Amniotic epithelial cell (primary cell): ENCODE measurements at regions not wholly inside any gene's neighbourhood (a gene's known extent, or its start where the extent isn't known, plus 50 kb on each side); places are given as distances from the start of the nearest gene placed in this dataset.
A peak's percentile ranks its signal among the peaks of the same experiment; 100 is the strongest.
"Not testable (repeated sequence)": the region's sequence is repeated elsewhere in the genome, so short reads cannot be mapped to it uniquely, and the experiment has no call there.

Experiments used
- DNase-seq: peaks from one replicate; pipeline ENCODE4 v3.0.0-alpha.2; 2010; ENCODE audit warnings: low read depth

DNA sequence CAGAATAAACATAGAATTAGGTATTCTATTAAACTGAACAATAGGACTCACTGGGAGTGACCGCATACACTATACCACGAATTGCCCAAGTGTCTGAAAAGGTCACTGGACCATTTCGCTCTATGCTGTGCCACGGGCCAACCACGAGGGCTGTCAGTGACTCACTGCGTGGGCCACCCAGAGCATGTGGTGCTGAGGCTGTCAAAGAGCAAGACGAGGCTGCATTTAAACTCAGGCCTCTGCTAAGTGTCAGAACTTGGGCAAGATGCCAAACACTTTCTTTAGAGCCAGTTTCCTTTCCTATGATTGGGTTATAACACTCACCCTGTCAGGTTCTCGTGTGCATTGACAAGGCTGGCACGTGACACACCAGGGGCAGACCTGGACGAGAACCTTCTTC is 97.5 kb downstream of the SH3YL1 start:
- no peak for DNase-seq

DNA sequence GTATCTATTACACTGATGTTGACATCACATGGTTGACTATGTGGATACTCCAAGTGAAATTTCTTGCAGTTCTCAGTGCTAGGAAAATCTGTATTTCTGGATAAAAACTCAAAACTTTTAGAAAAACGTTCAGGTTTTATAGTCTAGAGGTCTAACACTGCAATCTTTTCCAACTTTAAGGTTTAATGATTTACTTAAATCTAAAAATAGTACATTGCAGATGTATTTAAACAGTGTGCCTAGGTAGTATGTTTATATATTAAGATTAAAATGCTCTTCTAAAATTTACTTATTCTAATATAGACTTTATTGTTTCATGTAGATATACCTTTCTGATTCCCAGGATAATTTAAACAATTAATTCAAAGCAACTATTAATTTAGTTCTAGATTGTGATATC is 98.3 kb downstream of the SH3YL1 start:
- no peak for DNase-seq

DNA sequence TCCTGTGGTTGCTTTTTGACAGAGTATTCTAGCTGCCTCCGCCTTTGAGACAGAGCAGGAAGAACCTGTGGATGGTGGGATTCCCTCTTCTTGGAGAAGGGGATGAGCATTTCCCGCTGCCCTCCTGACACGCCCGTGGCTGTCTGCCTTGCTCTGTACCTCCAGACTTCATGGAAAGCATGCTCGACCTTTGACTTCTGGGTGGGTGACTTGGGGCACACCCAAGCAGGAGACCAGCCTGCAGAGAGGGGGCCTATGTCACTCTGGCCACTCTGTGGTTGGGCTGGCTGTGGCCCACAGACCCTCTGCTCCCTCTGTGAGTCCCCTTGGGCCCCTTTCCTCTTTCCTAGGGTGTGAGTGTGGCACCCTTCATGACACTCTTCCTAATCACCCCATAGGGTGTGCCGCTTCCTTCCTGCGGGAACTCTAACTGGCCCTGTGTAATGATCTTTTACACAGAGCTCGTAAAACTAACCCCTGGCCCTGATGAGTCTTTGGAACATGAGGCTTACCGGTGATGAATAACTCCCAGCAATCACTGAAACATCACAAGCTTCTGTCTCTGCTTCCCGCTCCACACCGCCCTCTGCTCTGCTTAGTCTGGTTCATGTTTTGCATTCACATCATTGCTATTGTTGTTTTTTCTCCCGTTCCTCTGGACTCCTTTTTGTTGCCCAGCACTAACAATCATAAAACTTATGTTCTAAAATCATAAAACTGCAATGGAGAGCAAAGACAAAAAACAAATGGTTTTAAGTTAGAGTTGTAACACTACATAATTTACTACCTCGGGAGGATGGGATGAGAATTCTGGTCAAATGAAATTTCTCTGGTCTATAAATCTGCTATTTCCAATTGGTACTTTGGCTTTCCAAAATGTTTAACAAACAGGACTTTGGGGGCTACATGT is 101.1 kb downstream of the SH3YL1 start:
- no peak for DNase-seq

DNA sequence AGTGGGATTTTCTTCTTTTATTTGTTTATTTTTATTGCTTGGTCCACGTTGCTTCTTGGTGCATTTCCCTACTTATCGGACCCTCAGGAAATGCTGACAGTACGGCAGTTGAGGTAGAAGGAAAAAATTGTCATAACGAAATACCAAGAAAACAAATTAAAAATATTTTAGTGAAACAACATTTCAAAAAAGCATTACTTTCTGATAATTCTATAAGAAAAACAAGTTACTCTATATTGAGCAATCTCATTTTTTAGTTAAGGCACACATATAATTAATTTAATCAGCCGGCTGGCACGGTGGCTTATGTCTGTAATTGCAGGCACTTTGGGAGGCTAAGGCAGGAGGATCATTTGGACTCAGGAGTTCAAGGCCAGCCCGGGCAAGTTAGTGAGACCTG is 102.1 kb downstream of the SH3YL1 start:
- DNase-seq, result no peak

DNA sequence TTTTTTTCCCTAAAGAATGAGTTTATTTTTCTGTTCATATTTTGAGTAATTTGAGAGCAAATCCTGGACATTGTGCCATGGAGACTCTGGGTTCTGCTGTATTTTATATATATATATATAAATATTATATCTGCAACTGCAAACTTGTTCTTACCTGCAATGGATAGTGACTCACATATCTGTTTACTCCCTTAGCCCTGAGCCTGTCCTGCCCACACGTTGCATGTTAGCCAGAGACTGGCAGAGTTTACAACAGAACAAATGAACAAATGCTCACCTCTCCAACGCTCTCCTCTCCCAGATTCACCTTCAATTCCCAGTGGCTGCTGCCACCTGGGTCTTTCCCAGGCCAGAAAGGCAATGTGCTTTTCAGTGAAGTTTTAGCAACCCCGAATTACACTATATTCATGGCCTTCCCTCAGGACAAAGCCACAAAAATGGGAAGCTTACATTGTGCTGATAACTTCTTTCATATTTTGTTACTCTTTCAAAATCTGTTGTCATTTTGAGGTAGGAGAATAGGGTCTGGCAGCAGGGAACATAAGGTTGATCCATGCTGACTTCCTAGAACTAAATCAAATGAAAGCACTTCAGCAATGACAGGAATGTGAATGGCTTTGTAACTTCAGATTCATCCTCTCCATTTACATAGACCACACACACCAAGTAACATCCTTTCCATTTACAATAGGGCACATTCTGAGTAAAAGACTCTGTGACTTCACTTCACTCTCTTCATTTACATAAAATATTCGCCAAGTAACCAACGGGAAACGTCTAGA is 105.4 kb upstream of the FAM110C start:
- DNase-seq, result no peak

DNA sequence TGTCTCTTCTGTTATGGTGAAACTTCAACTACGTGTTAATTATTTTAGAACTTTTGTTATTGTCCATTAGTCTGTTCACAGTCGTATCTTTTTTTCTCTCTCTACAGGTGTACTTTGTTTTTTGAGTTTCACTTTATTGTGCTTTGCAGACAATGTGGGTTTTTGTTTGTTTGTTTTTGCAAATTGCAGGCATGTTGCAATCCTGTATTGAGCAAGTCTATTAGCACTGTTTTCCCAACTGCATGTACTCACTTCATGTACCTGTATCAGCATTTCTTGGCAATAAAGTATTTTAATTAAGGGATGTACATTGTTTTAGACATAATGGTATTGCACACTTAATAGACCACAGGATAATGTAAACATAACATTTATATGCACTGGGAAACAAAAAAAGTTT is 99.1 kb upstream of the FAM110C start:
- no peak for DNase-seq

DNA sequence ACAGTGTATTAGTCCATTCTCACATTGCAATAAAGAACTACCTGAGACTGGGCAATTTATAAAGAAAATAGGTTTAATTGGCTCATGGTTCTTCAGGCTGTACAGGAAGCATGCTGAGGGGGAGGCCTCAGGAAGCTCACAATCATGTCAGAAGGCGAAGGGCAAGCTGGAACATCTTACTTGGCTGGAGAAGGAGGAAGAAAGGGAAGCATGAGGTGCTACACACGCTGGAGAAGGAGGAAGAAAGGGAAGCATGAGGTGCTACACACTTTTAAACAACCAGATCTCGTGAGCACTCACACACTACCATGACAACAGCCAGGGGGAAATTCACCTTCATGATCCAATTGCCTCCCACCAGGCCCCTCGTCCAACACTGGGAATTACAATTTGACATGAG is 95.3 kb upstream of the FAM110C start:
- no peak for DNase-seq

DNA sequence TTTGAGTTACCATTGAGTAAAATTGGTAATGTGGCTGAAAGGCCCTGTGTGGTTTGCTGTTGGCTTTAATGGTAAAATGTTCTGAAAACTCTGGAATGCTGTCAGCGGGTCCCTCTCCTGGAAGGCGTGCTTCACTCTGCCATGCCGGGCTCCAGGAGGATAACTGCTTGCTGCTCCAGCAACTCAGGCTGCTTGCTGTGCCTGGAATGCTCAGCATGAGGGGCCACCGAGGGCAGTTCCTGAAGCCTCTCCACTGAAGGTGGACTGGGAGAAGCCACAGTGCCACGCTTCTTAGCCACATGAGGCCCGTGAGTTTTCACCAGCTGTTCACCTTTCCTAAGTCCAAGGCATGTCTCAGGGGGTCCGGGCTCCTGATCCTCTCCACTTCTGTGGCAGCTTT is 90.4 kb upstream of the FAM110C start:
- no peak for DNase-seq

DNA sequence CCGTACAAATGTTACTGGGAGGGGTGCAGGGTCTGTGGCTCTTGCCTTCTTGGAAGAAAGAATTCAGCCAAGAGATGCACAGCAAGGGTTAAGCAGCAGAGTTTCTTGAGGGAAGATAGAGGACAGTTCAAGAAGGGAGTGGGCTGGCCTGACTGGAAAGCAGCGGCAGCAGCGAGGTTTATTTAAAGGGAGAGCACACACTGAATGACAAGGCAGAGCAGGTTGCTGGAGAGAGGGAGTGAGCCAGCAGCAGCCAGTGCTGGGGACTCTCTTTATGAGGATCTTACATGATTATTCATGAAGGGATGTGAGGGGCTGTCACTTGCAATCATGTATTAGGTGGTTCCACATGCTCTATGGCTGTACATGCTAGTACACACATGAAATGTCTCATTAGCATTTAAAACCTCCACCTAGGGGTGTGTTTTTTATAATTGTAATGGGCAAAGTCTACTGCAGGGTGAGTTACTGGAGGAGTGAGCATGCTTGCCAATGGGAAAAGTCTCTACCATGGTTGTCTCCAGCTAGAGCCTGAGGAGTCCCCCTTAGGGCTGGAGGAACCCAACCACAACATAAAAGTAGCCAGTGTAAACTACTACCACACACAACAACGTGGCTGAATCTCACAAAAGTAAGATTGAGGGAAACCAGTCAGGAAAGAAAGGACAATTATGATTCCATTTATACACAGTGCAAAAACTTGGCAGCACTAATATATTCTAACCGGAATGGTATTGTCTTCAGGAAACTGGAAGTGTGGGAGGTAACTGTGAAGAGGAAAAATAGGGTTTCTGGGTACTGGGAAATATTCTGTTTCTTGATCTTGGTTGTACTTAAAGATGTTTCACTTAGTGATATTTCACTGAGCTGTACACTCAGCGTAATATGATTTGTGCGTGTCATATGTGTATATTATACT is 87.6 kb upstream of the FAM110C start:
- no peak for DNase-seq

DNA sequence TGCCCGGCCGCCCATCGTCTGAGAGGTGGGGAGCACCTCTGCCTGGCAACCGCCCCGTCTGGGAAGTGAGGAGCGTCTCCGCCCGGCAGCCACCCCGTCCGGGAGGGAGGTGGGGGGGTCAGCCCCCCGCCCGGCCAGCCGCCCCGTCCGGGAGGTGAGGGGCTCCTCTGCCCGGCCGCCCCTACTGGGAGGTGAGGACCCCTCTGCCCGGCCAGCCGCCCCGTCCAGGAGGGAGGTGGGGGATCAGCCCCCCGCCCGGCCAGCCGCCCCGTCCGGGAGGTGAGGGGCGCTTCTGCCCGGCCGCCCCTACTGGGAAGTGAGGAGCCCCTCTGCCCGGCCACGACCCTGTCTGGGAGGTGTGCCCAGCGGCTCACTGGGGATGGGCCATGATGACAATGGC is 80.5 kb upstream of the FAM110C start:
- DNase-seq, result not testable (repeated sequence)

DNA sequence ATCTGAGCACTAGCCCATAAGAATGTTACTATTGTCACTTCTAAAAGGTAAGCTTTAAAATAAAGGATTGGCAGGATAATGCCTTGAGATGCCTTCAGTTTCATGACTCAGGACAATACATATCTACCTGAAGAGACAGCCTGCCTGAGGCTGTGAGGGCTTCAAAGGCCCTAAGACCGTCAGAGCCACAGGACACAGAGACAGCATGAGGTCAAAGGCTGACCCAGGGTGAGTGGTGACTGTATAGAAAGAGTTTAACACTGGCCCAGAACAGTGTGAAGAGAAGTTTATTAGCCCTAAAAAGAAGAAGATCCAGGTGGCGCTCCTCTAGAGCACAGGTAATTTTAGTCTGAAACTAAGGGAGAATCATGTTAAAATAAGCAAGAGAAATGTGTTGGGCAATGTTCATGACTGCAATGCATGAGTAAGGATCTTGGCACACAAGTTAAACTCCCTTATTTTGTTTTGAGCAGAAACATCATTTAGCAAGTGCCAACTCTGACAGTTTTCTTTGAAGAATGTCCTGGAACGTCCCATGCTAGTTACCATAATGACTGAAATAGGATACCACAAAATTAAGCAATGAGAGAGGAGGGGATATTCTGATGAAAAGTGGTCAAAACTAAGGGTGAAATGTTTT is 78.1 kb upstream of the FAM110C start:
- DNase-seq, result peak; percentile 0

DNA sequence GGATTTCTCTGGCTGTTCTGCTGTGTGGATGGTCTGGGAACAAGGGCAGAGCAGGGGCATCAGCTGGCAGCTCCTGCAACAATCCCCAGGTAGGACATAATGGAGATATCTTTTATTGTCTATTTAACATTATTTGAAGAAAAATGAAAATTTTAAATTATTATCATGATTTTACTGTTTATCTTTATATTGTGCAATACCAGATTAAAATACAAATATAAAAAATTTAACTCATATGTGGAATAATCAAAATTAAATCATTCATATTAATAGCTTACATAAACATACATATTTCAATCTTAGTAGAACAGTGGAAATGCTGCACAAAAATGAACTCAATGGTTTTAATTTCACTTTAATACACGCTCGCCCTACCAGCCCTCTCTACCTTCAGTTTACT is 70.6 kb upstream of the FAM110C start:
- no peak for DNase-seq

DNA sequence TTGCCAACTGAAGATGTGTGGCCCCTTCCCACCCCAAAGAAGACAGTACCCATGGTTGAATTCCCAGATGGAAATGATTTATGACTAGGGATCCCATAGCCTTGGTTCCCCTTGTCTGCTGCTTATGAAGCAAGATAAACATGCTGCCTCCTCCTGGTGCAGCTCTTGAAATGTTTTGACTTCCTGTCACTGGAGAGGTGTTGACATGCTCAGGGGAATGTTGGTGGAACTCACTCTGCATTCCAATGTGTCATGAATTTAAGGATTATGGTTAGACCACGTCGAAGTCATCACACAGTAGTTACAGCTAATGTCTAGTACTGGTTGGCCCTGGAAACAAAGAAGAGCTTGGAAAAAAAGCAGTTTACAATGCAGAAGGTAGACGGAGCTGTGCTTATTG is 69.0 kb upstream of the FAM110C start:
- DNase-seq, result no peak

DNA sequence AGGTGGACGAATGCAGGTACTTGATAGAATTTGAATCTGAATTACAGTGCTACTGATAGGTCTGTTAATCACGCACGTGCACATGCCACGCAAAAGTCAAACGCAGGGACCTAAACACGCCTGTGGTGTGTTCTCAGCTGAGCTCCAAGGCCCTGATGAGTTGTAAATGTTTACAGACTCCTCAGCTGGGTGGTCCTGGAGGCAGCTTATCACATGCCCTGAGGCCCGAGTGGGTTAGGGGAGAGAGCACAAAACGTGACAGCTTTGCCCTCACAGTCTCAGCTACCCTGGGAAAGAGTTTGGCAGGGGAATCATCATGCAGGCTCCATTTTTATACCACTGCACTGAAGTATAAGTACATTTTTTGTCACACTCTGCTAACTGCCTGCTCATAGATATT is 68.3 kb upstream of the FAM110C start:
- no peak for DNase-seq

DNA sequence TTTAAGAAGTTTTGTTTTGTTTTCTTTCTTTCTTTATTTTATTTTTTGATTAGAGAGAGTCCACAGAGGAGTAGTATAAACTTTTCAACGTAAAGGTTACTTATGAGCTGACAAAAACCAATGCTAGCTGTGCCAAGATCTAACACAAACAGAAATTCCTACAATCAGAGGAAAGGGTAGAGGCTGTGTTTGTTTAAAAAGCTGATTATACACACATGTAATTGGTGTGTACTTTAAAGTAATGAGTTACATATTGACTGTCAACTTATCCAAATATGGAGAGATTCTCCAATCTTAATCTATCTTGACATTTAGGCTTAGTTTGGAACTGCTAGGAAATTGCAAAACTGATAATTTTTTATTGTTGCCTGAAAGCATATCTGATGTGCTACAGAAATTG is 63.7 kb upstream of the FAM110C start:
- DNase-seq, result no peak

DNA sequence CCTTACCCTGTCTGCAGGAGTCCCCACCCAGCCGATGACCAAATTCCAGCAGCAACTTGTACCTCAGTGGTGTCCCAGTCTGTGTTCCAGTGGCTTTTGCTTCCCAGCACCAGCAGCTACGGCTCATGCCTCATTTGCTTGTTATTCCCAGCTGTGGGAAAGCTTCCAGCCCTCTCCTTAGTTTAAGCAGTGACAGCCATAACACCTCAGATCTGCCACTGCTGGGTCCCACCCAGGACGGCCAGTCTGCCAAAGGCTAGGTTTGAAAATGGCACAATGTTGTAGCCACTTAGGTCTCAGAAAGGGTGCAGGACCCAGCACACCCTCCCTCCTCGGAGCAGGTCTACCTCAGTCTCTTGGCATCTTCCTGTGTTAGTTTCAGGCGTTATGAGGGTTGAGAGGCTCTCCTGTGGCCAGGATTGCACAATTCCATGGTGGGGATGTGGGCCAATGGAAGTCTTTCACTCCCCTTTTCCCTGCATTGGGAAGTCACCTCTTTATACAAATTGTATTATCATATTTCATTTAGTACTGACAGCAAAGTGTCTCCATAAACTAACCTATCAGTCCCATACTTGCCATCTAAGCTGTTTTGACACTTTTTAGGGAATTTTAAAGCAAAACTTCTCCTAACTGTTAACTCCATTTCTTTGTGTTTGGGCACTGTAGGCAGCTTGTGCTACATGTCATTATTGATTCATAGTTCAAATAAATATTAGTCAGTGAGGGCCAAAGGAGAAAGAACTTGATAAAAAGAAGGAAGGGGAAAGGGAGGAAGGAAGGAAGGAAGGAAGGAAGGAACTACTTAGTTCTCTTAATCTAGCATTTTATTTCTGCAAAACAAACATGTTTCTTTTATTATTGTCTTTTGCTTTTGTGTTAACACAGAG is 62.9 kb upstream of the FAM110C start:
- no peak for DNase-seq

DNA sequence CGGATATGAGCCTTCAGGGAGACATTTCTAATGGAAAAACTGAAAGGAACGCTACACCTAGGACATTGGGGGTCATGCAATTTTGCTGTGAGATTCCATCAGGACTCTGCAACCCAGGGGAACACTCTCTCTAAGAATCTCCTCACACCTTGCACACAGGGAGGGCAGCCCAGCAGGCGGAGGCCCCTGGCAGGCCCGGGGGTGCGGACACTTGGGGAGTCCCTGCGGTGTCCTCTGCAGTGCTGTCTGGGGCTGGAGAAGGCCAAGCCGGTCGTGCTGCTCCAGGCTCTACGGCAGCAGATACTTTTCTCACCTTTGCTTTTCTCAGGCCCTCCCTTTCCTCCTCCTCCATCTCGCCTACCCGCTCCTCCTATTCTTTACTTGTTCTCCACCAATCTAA is 54.7 kb upstream of the FAM110C start:
- DNase-seq, result no peak
